ENCODE measurements at regions not wholly inside any gene's neighbourhood (a gene's known extent, or its start where the extent isn't known, plus 50 kb on each side); places are given as distances from the start of the nearest gene placed in this dataset.
"Not testable (repeated sequence)": the region's sequence is repeated elsewhere in the genome, so short reads cannot be mapped to it uniquely, and the experiment has no call there.

GRCh38 chr3:76310667-76311066 is 525.3 kb upstream of the ZNF717 start:
- no peak for DNase-seq (ENCODE audit: extremely low read depth, low read depth)
- TF ChIP-seq CTCF (IDR thresholded peaks at IDR 0.05; ENCODE audit: low read depth, low read length), result no peak

- no peak for TF ChIP-seq CTCF (IDR thresholded peaks at IDR 0.05; ENCODE audit: low read depth, low read length)
- DNase-seq (ENCODE audit: extremely low read depth, low read depth), result no peak
Measured at GRCh38 chr3:76311941-76312340, 526.6 kb upstream of the ZNF717 start.

- not testable (repeated sequence) for DNase-seq (ENCODE audit: extremely low read depth, low read depth)
Measured at GRCh38 chr3:76315906-76316305, 530.6 kb upstream of the ZNF717 start.

GRCh38 chr3:76321614-76322013 is 536.3 kb upstream of the ZNF717 start:
- DNase-seq (ENCODE audit: extremely low read depth, low read depth), result no peak
- no peak for TF ChIP-seq CTCF (IDR thresholded peaks at IDR 0.05; ENCODE audit: low read depth, low read length)

- no peak for TF ChIP-seq CTCF (IDR thresholded peaks at IDR 0.05; ENCODE audit: low read depth, low read length)
- DNase-seq (ENCODE audit: extremely low read depth, low read depth), result no peak
Measured at GRCh38 chr3:76324101-76324500, 538.8 kb upstream of the ZNF717 start.

GRCh38 chr3:76345878-76346277 is 560.5 kb upstream of the ZNF717 start:
- no peak for TF ChIP-seq CTCF (IDR thresholded peaks at IDR 0.05; ENCODE audit: low read depth, low read length)
- DNase-seq (ENCODE audit: extremely low read depth, low read depth), result no peak

- no peak for DNase-seq (ENCODE audit: extremely low read depth, low read depth)
- TF ChIP-seq CTCF (IDR thresholded peaks at IDR 0.05; ENCODE audit: low read depth, low read length), result no peak
Measured at GRCh38 chr3:76346690-76347089, 561.3 kb upstream of the ZNF717 start.

- DNase-seq (ENCODE audit: extremely low read depth, low read depth), result no peak
- no peak for TF ChIP-seq CTCF (IDR thresholded peaks at IDR 0.05; ENCODE audit: low read depth, low read length)
Measured at GRCh38 chr3:76349715-76350480, 564.5 kb upstream of the ZNF717 start.

Data from AG09319 (cell line).